VCaP (cell line): ENCODE measurements at regions not wholly inside any gene's neighbourhood (a gene's known extent, or its start where the extent isn't known, plus 50 kb on each side); places are given as distances from the start of the nearest gene placed in this dataset.

Experiments
- H3K27ac ChIP-seq: fragments of 450-650 bp; 2 replicates; pipeline ENCODE4 v1.5.1; 2017
- CTCF ChIP-seq: fragments of 450-650 bp; conservative IDR thresholded peaks from 2 replicates; pipeline ENCODE4 v1.5.1; 2017; ENCODE audit warnings: mild to moderate bottlenecking, moderate library complexity

- H3K27ac ChIP-seq, result no peak overlapping the region
- TF ChIP-seq CTCF, result no peak
Measured at GRCh38 chr2:133753665-133754064, 185.4 kb upstream of the NCKAP5 start.

- peak overlapping the region; percentile 13 for H3K27ac ChIP-seq
- TF ChIP-seq CTCF, result no peak
Measured at GRCh38 chr2:133755480-133756300, 187.4 kb upstream of the NCKAP5 start.

- TF ChIP-seq CTCF, result no peak
- H3K27ac ChIP-seq, result no peak overlapping the region
Measured at GRCh38 chr2:133756833-133757232, 188.6 kb upstream of the NCKAP5 start.

DNA sequence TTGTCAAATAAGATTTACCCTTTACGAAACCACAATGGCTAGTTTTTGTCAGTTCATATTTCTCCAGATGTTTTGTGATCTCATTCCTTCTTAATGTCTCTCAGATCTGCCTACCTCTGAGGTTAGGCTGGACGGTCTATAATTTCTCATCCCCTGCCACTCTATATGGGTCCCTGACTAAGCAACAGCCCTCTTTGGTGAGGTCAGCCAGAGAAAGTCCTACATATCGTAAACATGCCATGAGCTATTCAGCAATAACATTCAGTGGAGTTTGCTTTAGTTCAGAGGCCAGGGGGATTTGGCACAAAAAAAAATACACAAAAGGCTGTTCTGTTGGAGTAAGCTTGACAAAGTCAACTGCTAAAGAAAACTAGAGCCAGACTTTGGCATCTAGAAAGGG lies 192.1 kb upstream of the NCKAP5 start:
- H3K27ac ChIP-seq, result no peak overlapping the region
- no peak for TF ChIP-seq CTCF

DNA sequence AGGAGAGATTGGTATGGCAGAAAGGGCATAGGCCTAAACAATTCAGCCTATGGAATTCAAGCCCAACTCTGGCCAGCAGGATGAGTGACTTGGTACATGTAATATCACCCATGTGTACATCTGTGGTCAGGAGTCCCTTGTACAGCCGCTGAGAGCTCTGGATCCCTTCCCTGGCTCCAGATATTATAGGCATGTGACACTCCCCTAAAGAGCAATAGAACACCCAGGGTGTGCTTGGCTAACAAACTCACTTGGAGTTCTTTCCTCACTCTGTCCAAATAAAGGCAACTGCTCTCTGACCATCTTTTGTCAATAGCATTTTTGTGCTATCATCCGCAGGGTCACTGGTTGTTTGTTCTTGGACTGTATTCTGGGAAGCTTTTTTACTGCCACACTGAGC lies 197.4 kb upstream of the NCKAP5 start:
- peak overlapping the region; percentile 45 for H3K27ac ChIP-seq
- no peak for TF ChIP-seq CTCF

DNA sequence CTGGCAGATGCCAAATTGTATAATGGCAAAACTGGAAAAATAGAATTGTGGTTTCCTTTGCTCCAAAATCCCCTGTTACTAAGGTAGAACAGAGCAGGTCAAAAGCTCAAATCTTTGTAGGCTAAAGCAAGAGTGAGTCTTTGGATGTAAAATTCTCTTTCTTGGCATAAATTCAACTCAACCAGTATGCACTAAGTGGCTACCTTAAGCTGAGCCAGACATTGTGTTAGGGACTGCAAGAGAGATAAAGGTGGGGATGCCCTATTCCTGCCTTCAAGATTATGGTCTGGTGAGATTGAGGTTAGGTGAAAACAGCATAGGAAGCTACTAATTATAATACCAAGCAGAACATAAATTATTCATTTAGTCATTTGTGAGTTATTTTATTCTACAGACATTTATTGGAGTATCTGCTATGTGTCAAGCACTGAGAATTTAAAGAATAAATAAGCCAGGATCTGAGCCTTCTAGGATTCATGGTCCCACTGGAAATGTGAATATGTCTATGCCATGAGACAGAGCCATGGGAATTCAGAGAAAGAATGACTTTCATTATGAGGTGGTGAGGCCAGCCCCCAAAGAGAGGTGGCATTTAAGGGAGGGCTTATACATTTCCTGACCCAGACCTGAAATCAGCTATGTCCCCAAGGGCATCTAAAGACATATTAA lies 198.0 kb upstream of the NCKAP5 start:
- no peak for TF ChIP-seq CTCF
- H3K27ac ChIP-seq, result peak overlapping the region; percentile 45

GRCh38 chr2:133768256-133768655 lies 200.0 kb upstream of the NCKAP5 start:
- no peak for TF ChIP-seq CTCF
- H3K27ac ChIP-seq, result no peak overlapping the region
